CD4-positive, alpha-beta T cell treated with Interleukin-4 for 4 hours (primary cell): ENCODE measurements at regions not wholly inside any gene's neighbourhood (a gene's known extent, or its start where the extent isn't known, plus 50 kb on each side); places are given as distances from the start of the nearest gene placed in this dataset.
"Not testable (repeated sequence)": the region's sequence is repeated elsewhere in the genome, so short reads cannot be mapped to it uniquely, and the experiment has no call there.

ENCODE experiments used
- DNase-seq: peaks from one replicate; pipeline ENCODE4 v3.0.0-alpha.2; 2020

GRCh38 chr22:35138521-35138920, 72.6 kb downstream of the ISX start:
- DNase-seq = no peak

DNA sequence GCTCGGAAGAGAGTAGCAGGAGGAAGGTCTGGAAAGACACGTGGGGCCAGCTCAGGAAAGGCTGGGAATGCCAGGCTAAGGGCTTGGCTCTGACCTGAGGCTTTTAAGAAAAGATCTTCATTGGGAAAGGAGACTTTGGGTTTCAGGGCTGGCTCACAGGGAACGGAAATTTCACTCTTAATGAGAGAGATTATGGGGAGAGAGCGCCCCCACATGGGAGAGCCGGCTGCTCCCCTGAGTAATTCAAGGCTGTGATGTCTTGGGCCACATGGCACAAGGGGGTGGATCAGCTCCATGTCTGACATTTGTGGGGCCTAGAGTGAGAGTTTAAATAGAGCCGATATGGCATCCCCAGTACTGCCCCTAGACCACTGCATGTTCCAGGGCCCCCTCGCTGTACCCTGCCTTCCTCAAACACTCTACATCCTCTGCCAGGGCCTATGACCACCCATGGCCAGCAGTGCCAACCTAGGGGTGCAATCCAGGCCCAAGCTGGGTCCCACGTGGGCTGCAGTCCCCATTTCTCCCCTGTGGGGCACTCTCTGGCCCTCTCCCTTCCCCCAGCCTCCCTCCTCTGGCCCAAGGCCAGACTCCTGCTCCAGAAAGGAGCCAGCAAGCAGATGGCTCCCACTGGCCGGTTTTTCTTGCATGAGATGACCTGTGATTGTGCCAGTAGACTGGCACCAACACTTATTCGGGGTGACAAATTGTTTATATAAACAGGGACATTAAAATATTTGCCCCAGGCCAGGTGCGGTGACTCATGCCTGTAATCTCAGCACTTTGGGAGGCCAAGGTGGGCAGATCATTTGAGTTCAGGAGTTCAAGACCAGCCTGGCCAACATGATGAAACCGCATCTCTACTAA, 75.2 kb downstream of the ISX start:
- no peak for DNase-seq

- no peak for DNase-seq
Measured at GRCh38 chr22:35148381-35148780, 82.4 kb downstream of the ISX start.

GRCh38 chr22:35148866-35149548, 83.0 kb downstream of the ISX start:
- no peak for DNase-seq

GRCh38 chr22:35150183-35151107, 84.5 kb downstream of the ISX start:
- DNase-seq = peak; percentile 26

- no peak for DNase-seq
Measured at GRCh38 chr22:35152316-35152715, 86.4 kb downstream of the ISX start.

DNA sequence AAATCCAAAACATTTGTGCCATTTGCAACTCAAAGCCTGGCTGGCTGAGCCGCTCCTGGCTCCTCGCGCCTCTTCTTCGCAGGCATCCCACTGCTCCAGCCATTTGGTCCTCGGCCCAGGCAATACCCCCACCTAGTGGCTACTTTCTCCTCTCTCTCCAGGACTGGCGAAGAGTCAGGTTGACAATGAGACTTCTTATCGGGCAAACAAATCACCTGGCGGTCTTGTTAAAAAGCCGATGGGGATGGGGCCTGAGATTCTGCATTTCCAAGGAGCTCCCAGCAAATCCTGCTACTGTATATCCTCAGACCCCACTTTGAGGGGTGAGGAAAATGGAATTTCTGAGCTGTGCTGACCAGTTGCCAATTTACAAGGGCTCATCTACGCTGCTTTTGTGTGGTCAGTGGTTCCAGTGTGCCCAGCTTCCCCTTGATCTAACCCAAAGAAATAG, 89.0 kb downstream of the ISX start:
- DNase-seq = no peak

DNA sequence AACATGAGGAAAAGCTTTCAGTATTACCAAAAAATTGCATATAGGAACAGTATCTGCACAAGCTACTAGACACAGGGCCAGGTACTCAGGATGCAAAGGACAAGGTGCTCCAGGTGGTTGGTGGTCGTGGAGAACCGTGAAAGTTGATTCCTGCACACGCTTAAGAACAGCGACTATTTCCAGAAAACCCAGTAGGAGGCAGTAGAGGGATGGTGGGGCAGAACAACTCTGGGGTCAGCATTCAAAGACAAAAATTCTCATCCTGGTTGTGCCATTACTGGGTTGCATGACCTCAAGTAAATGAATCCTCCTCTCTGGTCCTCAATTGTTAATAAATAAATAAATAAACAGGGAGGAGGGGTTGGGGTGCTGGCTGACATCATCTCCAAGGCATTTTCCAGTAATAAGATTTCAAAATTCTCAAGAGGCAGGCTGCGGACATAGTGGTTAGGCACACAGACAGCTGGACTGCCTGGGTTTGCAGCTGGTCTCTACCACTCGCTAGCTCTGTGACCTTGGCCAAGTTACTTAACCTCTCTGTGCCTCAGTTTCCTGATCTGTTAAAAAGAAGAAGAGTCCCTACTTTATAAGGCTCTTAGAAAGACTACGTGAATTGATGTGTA, 89.6 kb downstream of the ISX start:
- DNase-seq = no peak

- DNase-seq = no peak
Measured at GRCh38 chr22:35156945-35157344, 91.0 kb downstream of the ISX start.

DNA sequence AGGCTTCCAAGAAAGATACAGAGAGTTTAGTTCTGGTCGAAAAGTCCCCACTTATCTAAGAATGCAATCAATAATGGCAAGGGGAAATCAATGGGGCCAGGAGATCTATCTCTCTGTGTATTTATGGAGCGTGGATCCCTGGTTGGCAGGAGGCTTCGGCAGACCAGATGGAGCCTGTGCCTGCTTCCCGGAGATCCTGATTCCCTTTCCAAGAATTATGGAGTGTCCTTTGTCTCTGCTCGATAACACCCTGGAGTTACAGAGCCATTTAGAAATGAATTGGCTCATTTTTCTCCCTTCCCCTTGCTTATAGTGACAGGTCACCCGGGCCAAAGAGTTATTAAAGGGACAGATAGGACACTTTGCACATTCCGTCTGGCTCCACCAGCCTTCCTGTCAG, 92.4 kb downstream of the ISX start:
- DNase-seq = no peak

DNA sequence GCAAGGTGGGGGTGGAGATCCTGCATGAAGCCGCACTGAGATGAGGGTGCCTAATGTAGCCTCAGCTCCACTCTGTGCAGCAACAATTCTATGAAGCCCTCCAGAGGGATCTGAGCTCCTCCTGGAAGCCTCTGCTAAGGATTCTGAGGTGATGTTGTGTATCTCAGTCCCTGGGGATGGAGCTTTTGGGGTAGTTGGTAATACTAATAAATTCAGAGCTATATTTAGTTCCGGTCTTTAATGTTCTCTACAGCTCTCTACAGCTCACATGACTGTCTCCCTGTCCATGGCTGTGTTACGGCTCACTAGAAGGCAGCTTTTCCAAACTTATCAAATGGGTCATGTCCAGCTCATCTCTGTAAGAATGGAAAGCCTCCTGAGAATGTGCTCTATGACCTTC, 93.4 kb downstream of the ISX start:
- no peak for DNase-seq

- no peak for DNase-seq
Measured at GRCh38 chr22:35160268-35160667, 94.3 kb downstream of the ISX start.

GRCh38 chr22:35165896-35166295, 91.4 kb upstream of the HMGXB4 start:
- DNase-seq = not testable (repeated sequence)

DNA sequence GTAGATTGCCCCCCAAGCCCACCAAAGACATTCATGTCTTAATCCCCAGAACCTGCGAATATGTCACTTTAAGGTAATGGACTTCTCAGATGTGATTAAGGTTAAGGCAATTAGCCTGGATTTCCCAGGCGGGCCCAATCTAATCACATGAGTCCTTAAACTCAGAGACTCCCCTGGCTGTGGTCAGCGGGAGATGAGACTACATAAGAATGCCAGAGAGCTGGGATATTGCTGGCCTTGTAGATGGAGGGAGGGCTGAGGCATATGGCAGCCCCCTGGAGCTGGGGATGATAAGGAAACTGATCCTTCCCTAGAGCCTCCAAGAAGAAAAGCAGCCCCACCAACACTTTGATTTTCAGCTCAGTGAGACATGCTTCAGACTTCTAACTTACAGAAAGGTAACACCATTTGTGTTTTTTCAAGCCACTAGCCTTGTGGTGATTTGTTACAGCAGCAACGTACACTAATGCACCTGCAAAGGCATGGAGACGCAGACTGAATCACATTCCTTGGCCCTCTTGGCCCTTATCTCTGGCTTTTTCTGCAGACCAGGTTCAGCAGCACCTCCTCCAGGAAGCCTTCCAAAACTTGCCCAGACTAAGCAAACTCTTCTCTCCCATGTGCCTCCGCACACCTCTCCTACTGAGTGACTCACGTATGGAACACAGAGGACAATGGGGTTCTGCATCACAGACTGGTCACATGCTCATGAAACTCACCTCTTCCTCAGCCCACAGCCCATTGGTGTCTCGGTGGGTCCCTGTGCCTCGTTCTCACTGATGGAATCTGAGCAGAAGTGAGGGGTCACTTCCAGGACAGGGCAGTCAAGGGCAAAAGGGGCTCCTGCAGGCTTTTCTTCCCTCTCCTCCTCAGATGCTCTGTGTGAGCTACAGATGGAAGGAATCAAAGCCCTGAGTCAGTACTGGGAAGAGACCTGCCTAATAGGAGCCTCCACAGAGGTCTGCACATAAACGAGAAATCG, 86.3 kb upstream of the HMGXB4 start:
- DNase-seq = no peak

DNA sequence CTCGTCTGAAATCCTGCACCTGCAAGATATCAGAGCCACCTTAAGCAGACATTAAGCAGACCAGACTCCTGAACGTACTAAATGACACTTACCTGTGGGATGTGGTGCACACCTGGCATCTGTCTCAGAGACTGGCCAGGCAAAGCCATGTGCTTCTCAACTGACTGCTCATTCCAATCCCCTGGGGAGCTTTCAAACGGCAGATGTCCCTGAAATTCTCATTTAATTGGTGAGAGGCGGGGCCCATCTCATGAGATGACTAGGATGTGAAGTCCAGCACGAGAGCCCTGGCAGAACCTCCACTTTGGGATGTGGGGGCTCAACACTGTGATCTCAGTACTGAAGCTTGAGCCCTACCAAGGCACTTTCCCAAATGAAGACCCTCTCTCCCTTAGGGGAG, 84.9 kb upstream of the HMGXB4 start:
- DNase-seq = no peak

DNA sequence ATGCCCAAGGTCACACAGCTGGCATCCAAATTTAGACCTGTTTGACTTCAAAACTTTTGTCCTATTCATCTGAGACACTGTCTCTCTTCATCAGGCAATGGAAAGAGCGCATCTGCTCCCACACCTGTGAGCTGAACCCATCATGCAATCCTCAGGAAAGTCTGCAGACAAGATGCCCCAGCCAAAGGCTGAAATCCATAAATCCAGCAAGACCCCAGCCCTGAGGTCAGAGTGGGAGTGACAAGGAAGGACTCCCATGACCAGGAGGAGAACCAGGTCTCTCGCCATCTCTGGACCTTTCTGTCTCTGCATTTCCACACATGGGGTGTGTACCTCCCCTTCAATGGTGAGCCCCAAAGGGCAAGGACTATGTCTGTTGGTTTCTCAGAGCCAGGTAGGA, 83.6 kb upstream of the HMGXB4 start:
- no peak for DNase-seq

GRCh38 chr22:35174401-35175038, 82.8 kb upstream of the HMGXB4 start:
- no peak for DNase-seq

DNA sequence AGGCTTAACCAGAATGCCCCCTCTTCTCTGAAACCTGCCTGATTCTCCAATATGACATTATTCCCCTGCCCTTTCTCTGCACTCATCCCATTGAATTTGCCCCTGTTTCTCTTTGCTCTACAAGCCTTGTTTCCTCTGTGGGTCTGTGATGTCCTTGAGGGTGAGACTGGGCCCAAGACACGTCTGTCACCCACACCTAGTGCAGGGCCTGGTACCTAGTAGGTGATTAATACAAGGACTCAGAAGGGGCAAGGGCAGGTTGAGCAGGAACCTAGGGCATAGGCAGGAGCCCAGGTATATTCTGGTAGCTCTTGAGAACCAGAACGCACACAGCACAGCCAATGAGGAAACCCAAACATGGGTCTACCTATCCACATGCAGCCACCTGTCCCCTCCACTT, 81.9 kb upstream of the HMGXB4 start:
- DNase-seq = no peak

GRCh38 chr22:35177811-35178210, 79.5 kb upstream of the HMGXB4 start:
- no peak for DNase-seq

- DNase-seq = no peak
Measured at GRCh38 chr22:35178446-35178845, 78.8 kb upstream of the HMGXB4 start.

GRCh38 chr22:35183917-35184316, 73.4 kb upstream of the HMGXB4 start:
- DNase-seq = no peak
